Ishikawa (cell line): ENCODE measurements at regions not wholly inside any gene's neighbourhood (a gene's known extent, or its start where the extent isn't known, plus 50 kb on each side); places are given as distances from the start of the nearest gene placed in this dataset.

ENCODE experiments used
- CEBPB ChIP-seq: IDR thresholded peaks from 2 replicates; pipeline ENCODE4 v1.6.1; 2012
- CREB1 ChIP-seq: IDR thresholded peaks from 2 replicates; pipeline ENCODE4 v1.6.1; 2012; ENCODE audit warnings: low read depth
- EGR1 ChIP-seq: IDR thresholded peaks from 2 replicates; pipeline ENCODE4 v1.6.1; 2012
- EP300 ChIP-seq: IDR thresholded peaks from 2 replicates; pipeline ENCODE4 v1.6.1; 2012; ENCODE audit warnings: borderline replicate concordance
- FOXM1 ChIP-seq: IDR thresholded peaks from 2 replicates; pipeline ENCODE4 v1.6.1; 2012; ENCODE audit warnings: low read depth, borderline replicate concordance
- NFIC ChIP-seq: IDR thresholded peaks from 2 replicates; pipeline ENCODE4 v1.6.1; 2012
- RAD21 ChIP-seq: IDR thresholded peaks from 2 replicates; pipeline ENCODE4 v1.6.1; 2012; ENCODE audit warnings: low read depth
- TAF1 ChIP-seq: IDR thresholded peaks from 2 replicates; pipeline ENCODE4 v1.6.1; 2012; ENCODE audit warnings: low read depth, mild to moderate bottlenecking
- TCF12 ChIP-seq: IDR thresholded peaks from 2 replicates; pipeline ENCODE4 v1.6.1; 2012; ENCODE audit warnings: low read depth
- TEAD4 ChIP-seq: IDR thresholded peaks from 2 replicates; pipeline ENCODE4 v1.6.1; 2012
- YY1 ChIP-seq: IDR thresholded peaks from 2 replicates; pipeline ENCODE4 v1.6.1; 2012; ENCODE audit warnings: low read depth
- ZBTB7A ChIP-seq: IDR thresholded peaks from 2 replicates; pipeline ENCODE4 v1.6.1; 2012; ENCODE audit warnings: low read depth
- TF ChIP-seq, protein P1 (sequence below): IDR thresholded peaks from 2 replicates; pipeline ENCODE4 v1.6.1; 2012; ENCODE audit warnings: low read depth, mild to moderate bottlenecking
- TF ChIP-seq, protein P2 (sequence below): IDR thresholded peaks from 2 replicates; pipeline ENCODE4 v1.6.1; 2012
- TF ChIP-seq, protein P3 (sequence below): IDR thresholded peaks from 2 replicates; pipeline ENCODE4 v1.6.1; 2012

DNA sequence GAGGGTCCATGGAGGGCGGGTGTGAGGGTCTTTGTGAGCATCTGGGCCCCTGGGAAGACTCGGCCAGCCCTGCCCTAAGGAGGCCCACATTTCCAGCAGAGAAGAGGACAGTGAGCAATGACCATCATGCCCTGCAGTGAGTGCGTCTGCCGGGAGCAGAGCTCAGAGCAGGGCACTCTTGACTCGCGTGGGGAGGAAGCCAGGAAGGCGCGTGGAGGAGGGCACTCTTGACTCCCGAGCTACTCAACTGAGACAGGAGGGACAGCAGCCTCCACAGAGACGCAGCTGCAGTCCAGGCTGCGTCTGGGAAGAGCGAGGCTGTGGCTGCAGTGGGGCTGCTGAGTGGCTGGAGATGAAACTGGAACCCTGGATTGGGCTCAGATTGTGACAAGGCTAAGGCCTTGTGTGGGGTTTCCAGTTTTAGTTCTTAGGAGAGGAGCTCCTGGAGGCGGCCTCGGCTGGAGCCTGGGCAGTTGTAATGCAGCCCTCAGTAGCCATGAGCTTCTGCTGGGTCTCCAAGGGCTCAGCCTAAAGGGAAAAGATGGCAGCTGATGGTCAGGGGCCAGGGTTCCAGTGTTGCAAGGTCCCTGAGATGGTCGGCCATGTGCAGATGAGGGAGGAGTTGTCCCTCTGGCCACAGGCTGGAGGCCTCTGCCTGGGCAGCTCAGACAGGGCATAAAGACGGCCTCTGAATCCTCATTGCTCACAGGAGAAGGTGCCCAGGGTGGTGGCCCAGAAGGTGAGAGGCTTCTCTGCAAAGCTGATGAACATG, 264.7 kb upstream of the B3GAT1 start:
- TF ChIP-seq ZBTB7A (no peak), TCF12 (no peak), TAF1 (no peak), TEAD4 (no peak), EGR1 (no peak), FOXM1 (no peak), CREB1 (no peak), EP300 (no peak), CEBPB (no peak)
- TF ChIP-seq, protein P1, sequence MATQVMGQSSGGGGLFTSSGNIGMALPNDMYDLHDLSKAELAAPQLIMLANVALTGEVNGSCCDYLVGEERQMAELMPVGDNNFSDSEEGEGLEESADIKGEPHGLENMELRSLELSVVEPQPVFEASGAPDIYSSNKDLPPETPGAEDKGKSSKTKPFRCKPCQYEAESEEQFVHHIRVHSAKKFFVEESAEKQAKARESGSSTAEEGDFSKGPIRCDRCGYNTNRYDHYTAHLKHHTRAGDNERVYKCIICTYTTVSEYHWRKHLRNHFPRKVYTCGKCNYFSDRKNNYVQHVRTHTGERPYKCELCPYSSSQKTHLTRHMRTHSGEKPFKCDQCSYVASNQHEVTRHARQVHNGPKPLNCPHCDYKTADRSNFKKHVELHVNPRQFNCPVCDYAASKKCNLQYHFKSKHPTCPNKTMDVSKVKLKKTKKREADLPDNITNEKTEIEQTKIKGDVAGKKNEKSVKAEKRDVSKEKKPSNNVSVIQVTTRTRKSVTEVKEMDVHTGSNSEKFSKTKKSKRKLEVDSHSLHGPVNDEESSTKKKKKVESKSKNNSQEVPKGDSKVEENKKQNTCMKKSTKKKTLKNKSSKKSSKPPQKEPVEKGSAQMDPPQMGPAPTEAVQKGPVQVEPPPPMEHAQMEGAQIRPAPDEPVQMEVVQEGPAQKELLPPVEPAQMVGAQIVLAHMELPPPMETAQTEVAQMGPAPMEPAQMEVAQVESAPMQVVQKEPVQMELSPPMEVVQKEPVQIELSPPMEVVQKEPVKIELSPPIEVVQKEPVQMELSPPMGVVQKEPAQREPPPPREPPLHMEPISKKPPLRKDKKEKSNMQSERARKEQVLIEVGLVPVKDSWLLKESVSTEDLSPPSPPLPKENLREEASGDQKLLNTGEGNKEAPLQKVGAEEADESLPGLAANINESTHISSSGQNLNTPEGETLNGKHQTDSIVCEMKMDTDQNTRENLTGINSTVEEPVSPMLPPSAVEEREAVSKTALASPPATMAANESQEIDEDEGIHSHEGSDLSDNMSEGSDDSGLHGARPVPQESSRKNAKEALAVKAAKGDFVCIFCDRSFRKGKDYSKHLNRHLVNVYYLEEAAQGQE: no peak
- TF ChIP-seq, protein P2, sequence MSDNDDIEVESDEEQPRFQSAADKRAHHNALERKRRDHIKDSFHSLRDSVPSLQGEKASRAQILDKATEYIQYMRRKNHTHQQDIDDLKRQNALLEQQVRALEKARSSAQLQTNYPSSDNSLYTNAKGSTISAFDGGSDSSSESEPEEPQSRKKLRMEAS: no peak

DNA sequence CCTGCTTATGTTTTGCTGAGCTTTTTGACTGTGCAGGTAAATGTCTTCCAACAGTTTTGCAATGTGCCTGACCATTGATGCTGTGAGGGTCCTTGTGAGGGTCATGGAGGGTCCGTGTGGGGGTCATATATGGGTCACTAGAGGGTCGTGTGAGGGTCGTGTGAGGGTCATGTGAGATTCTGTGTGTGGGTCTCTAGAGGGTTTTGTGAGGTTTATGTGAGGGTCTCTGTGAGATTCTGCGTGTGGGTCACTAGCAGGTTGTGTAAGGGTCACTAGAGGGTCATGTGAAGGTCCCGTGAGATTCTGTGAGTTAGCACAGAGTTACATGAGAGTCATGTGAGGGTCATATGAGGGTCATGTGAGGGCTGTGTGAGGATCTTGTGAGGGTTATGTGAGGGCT, 263.9 kb upstream of the B3GAT1 start:
- TF ChIP-seq CREB1 (no peak), TAF1 (no peak), ZBTB7A (no peak), CEBPB (no peak), FOXM1 (no peak), TCF12 (no peak), EGR1 (no peak), NFIC (no peak), YY1 (no peak), EP300 (no peak), TEAD4 (no peak), RAD21 (no peak)
- TF ChIP-seq, protein P2: no peak
- TF ChIP-seq, protein P1: no peak
- TF ChIP-seq, protein P3, sequence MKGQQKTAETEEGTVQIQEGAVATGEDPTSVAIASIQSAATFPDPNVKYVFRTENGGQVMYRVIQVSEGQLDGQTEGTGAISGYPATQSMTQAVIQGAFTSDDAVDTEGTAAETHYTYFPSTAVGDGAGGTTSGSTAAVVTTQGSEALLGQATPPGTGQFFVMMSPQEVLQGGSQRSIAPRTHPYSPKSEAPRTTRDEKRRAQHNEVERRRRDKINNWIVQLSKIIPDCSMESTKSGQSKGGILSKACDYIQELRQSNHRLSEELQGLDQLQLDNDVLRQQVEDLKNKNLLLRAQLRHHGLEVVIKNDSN: no peak

DNA sequence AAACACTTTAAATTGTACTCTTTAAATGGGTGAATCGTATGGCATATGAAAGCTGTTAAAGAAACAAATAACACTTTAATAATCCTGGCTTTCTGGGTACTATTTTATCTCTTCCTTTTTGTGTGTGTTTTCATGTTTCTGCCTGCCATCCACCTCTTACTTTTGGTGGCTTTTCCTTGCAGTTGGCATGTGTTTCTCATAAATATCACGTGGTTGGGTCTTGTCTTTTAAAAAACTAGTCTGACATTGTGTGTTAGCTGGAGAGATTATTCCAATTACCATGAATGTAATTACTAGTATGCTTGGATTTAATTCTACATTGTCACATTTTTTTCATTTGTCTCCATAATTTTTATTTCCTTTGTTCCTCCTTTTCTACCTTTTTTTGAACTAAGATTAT, 262.9 kb upstream of the B3GAT1 start:
- TF ChIP-seq ZBTB7A: no peak
- no peak for TF ChIP-seq RAD21
- no peak for TF ChIP-seq CEBPB
- no peak for TF ChIP-seq CREB1
- TF ChIP-seq EP300: no peak
- TF ChIP-seq, protein P3: no peak
- TF ChIP-seq TEAD4: no peak
- TF ChIP-seq, protein P2: no peak
- TF ChIP-seq, protein P1: no peak
- TF ChIP-seq FOXM1: no peak
- no peak for TF ChIP-seq TAF1
- TF ChIP-seq TCF12: no peak
- TF ChIP-seq EGR1: no peak
- TF ChIP-seq YY1: no peak
- no peak for TF ChIP-seq NFIC

DNA sequence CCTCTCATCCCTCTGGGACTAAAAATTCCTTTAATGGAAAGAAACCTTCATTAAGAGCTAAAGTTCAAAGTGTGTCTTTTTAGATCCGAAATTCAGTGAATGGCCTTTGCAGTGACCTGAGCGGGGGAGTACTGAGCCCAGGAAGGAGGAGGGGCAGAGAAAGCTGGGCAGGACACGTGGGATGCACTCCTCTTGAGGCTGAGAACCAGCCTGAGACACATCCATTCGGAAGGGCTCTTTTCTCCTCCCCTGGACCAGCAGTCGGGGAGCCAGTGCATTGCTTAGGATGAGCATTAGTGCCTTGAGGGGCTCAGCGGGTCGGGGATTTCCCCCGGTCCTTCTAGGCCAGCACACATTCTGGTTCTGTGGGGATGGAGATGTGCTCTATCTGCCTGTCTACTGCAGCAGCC, 258.9 kb upstream of the B3GAT1 start:
- TF ChIP-seq, protein P3: no peak
- TF ChIP-seq EGR1 (no peak), EP300 (no peak), RAD21 (no peak), CEBPB (no peak), YY1 (no peak), CREB1 (no peak), TCF12 (no peak), NFIC (no peak), TEAD4 (no peak), ZBTB7A (no peak), TAF1 (no peak), FOXM1 (no peak)
- TF ChIP-seq, protein P2: no peak
- TF ChIP-seq, protein P1: no peak
